CD14-positive monocyte (primary cell): ENCODE measurements at regions not wholly inside any gene's neighbourhood (a gene's known extent, or its start where the extent isn't known, plus 50 kb on each side); places are given as distances from the start of the nearest gene placed in this dataset.

Experiments used
- DNase-seq, 3 donors: peaks; one replicate each; pipeline ENCODE4 v3.0.0-alpha.2; 2011 to 2022
- H2AFZ ChIP-seq: 2 replicates; pipeline ENCODE4 v1.6.0; 2012; ENCODE audit warnings: mild to moderate bottlenecking, low read depth, low read length, inconsistent platforms; ENCODE audit not compliant: insufficient read depth, poor library complexity, severe bottlenecking
- H3K27ac ChIP-seq, 2 donors: 1 replicate in 1 of 2; 2 replicates in 1 of 2; pipeline ENCODE4 v1.5.1; 2012 to 2013; ENCODE audit warnings: low read length in 2 of 2, control low read depth in 1 of 2, inconsistent platforms in 1 of 2, low read depth in 1 of 2, mild to moderate bottlenecking in 1 of 2
- H3K27me3 ChIP-seq, 2 donors: one replicate each; pipeline versions ENCODE4 v1.6.0 to v1.6.1; 2011 to 2013; ENCODE audit warnings: low read length in 2 of 2; ENCODE audit not compliant: control insufficient read depth in 2 of 2, insufficient read depth in 2 of 2
- H3K36me3 ChIP-seq, 2 donors: replicated peaks in 1 of 2; 1 replicate in 1 of 2; 2 replicates in 1 of 2; pipeline versions ENCODE4 v1.5.1 to v1.6.1; 2012 to 2013; ENCODE audit warnings: low read length in 2 of 2, control low read depth in 1 of 2, inconsistent platforms in 1 of 2, mild to moderate bottlenecking in 1 of 2; ENCODE audit not compliant: insufficient read depth in 2 of 2, control insufficient read depth in 1 of 2
- H3K4me1 ChIP-seq, 2 donors: 1 replicate in 1 of 2; 2 replicates in 1 of 2; pipeline versions ENCODE4 v1.5.1 to v1.6.1; 2012 to 2013; ENCODE audit warnings: low read length in 2 of 2, control low read depth in 1 of 2, inconsistent platforms in 1 of 2, mild to moderate bottlenecking in 1 of 2, moderate library complexity in 1 of 2; ENCODE audit not compliant: insufficient read depth in 2 of 2, control insufficient read depth in 1 of 2
- H3K4me2 ChIP-seq: replicated peaks from 2 replicates; pipeline ENCODE3; 2012; ENCODE audit warnings: low read length, moderate library complexity, mild to moderate bottlenecking; ENCODE audit not compliant: poor library complexity, severe bottlenecking; ENCODE audit errors: extremely low read depth
- H3K4me3 ChIP-seq, 3 experiments: fragments of 200-600 bp in 1 of 3; sonication (generic) in 1 of 3; replicated peaks in 1 of 3; 1 replicate in 2 of 3; 2 replicates in 1 of 3; pipeline ENCODE4 v1.5.1; 2011 to 2013; ENCODE audit warnings: low read length in 3 of 3, mild to moderate bottlenecking in 3 of 3, control low read depth in 2 of 3, low read depth in 2 of 3, inconsistent platforms in 1 of 3, moderate library complexity in 1 of 3
- H3K79me2 ChIP-seq: 2 replicates; pipeline ENCODE4 v1.6.0; 2012; ENCODE audit warnings: mild to moderate bottlenecking, control low read depth, inconsistent platforms, low read length, moderate library complexity; ENCODE audit not compliant: insufficient read depth
- H3K9ac ChIP-seq: 2 replicates; pipeline ENCODE4 v1.6.0; 2017; ENCODE audit warnings: low read length, mild to moderate bottlenecking; ENCODE audit not compliant: insufficient read depth, poor library complexity, severe bottlenecking
- H3K9me3 ChIP-seq, 2 donors: replicated peaks in 1 of 2; 1 replicate in 1 of 2; 2 replicates in 1 of 2; pipeline versions ENCODE4 v1.5.1 to v1.6.1; 2012 to 2013; ENCODE audit warnings: low read length in 2 of 2, control low read depth in 1 of 2; ENCODE audit not compliant: control insufficient read depth in 1 of 2, insufficient read depth in 1 of 2
- H4K20me1 ChIP-seq: 2 replicates; pipeline ENCODE4 v1.6.0; 2012; ENCODE audit warnings: mild to moderate bottlenecking, low read length, control low read depth, moderate library complexity; ENCODE audit not compliant: insufficient read depth
- H3K27ac Mint-ChIP-seq, 7 donors: one replicate each; pipeline ENCODE4 v1.8.0; 2020; ENCODE audit warnings: mild to moderate bottlenecking in 7 of 7, mixed read lengths in 7 of 7, moderate library complexity in 6 of 7, inconsistent platforms in 2 of 7
- H3K27me3 Mint-ChIP-seq, 3 donors: one replicate each; pipeline ENCODE4 v1.8.0; 2021 to 2022; ENCODE audit warnings: low read depth in 3 of 3, mild to moderate bottlenecking in 3 of 3, mixed read lengths in 3 of 3, moderate library complexity in 3 of 3, inconsistent platforms in 1 of 3
- H3K36me3 Mint-ChIP-seq, 2 donors: one replicate each; pipeline ENCODE4 v1.8.0; 2020; ENCODE audit warnings: mixed read lengths in 2 of 2, inconsistent platforms in 1 of 2, mild to moderate bottlenecking in 1 of 2
- H3K4me1 Mint-ChIP-seq: one replicate; pipeline ENCODE4 v1.8.0; 2020; ENCODE audit warnings: mild to moderate bottlenecking, mixed read lengths
- H3K4me3 Mint-ChIP-seq, 2 donors: one replicate each; pipeline ENCODE4 v1.8.0; 2020; ENCODE audit warnings: mild to moderate bottlenecking in 2 of 2, mixed read lengths in 2 of 2, moderate library complexity in 1 of 2
- H3K9me3 Mint-ChIP-seq, 7 donors: one replicate each; pipeline ENCODE4 v1.8.0; 2020 to 2022; ENCODE audit warnings: mixed read lengths in 7 of 7, mild to moderate bottlenecking in 6 of 7, moderate library complexity in 6 of 7, inconsistent platforms in 2 of 7
- CTCF ChIP-seq: fragments of 200-600 bp; IDR thresholded peaks from one replicate; pipeline ENCODE4 v1.8.0; 2022; ENCODE audit warnings: antibody characterized with exemption, mild to moderate bottlenecking
- WGBS: methylation state at CpG from one replicate; pipeline ENCODE4 v1.1.5; 2013; ENCODE audit warnings: missing lambda C conversion rate; ENCODE audit not compliant: insufficient coverage; 5-methylcytosine and 5-hydroxymethylcytosine counted together
- intact Hi-C, 2 donors: fragments of 100-400 bp; cut with micrococcal nuclease; formaldehyde crosslinking; loops; one replicate each; pipeline versions ENCODE4 v1.15.0 to v1.15.1; 2023

DNA sequence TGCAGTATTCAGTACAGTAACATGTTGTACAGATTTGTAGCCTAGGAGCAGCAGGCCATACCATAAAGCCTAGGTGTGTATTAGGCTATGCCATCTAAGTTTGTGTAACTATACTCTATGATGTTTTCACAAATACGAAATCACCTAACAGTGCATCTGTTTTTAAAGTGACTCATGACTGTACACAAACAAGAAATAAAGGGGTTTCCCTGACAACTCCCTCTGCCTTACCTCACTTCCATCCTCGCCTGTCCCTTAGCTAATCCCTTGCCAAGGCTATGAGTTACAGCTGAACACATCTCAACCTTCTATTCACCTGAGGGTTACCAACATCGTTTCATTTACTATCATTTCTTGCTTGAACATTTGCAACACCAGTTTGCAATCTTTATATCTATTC lies 78.6 kb upstream of the RPRM start:
- H3K27me3 ChIP-seq = no peaks in the 10 kb centered on the region
- H3K36me3 ChIP-seq = no peaks in the 10 kb centered on the region
- Mint-ChIP-seq H3K27ac (no peak overlapping the region), H3K4me3 (no peak overlapping the region), H3K9me3 (peaks cover 0 to 5% (median 2%) of the 10 kb centered on the region in 7 donors), H3K27me3 (no peaks in the 10 kb centered on the region), H3K4me1 (no peaks in the 10 kb centered on the region), H3K36me3 (no peaks in the 10 kb centered on the region)
- TF ChIP-seq CTCF = no peak
- H3K9me3 ChIP-seq = no peaks in the 10 kb centered on the region
- H3K27ac ChIP-seq = no peak overlapping the region
- no peak overlapping the region for H3K4me3 ChIP-seq
- no peak overlapping the region for H3K9ac ChIP-seq
- H3K4me1 ChIP-seq = no peaks in the 10 kb centered on the region
- no peak overlapping the region for H3K4me2 ChIP-seq
- 89% methylated on average over 2 of the region's 3 CpGs for WGBS
- intact Hi-C loops = no loop called here
- no peak overlapping the region for H2AFZ ChIP-seq
- no peaks in the 10 kb centered on the region for H3K79me2 ChIP-seq
- no peaks in the 10 kb centered on the region for H4K20me1 ChIP-seq
- DNase-seq = no peak

DNA sequence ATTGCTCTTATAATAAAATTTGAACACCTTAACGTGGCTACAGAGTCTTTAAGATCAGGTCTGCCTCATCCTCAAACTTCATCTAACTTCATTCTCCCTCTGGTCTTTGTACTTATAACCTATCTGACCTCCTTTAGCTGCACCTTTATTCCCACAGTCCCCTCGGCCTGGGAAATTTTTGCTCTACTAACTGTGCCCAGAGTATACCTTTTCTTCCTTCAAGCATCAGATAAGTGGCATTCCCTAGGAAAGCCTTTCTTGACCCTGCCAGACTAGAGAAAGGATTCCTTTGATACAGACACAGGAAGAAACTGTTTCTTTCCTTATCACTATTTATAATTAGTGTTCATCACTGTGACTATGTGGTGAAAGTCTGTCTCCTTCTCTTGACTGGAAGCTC lies 79.2 kb upstream of the RPRM start:
- no peaks in the 10 kb centered on the region for H3K4me1 ChIP-seq
- H3K27me3 Mint-ChIP-seq = no peaks in the 10 kb centered on the region
- H4K20me1 ChIP-seq = no peaks in the 10 kb centered on the region
- no peaks in the 10 kb centered on the region for H3K36me3 Mint-ChIP-seq
- 88% methylated on average over 1 of the region's 2 CpGs for WGBS
- no peaks in the 10 kb centered on the region for H3K9me3 ChIP-seq
- H3K27ac ChIP-seq = no peak overlapping the region
- H3K4me1 Mint-ChIP-seq = no peaks in the 10 kb centered on the region
- intact Hi-C loops = no loop called here
- no peak overlapping the region for H3K4me3 Mint-ChIP-seq
- H2AFZ ChIP-seq = no peak overlapping the region
- H3K9ac ChIP-seq = no peak overlapping the region
- H3K79me2 ChIP-seq = no peaks in the 10 kb centered on the region
- no peak for DNase-seq
- H3K4me3 ChIP-seq = no peak overlapping the region
- no peaks in the 10 kb centered on the region for H3K36me3 ChIP-seq
- no peak for TF ChIP-seq CTCF
- peaks cover 0 to 3% (median 2%) of the 10 kb centered on the region in 7 donors for H3K9me3 Mint-ChIP-seq
- H3K4me2 ChIP-seq = no peak overlapping the region
- no peak overlapping the region for H3K27ac Mint-ChIP-seq
- H3K27me3 ChIP-seq = no peaks in the 10 kb centered on the region
